BE2C (cell line): ENCODE measurements at regions not wholly inside any gene's neighbourhood (a gene's known extent, or its start where the extent isn't known, plus 50 kb on each side); places are given as distances from the start of the nearest gene placed in this dataset.

Source experiments
- DNase-seq: peaks from one replicate; pipeline ENCODE4 v3.0.0-alpha.2; 2020
- H3K27me3 ChIP-seq: fragments of 250-450 bp; sonication (Bioruptor Pico); 2 replicates; pipeline ENCODE4 v1.5.1; 2020; ENCODE audit warnings: mild to moderate bottlenecking
- H3K36me3 ChIP-seq: fragments of 250-450 bp; sonication (Bioruptor Pico); 2 replicates; pipeline ENCODE4 v1.5.1; 2020; ENCODE audit warnings: mild to moderate bottlenecking
- H3K4me1 ChIP-seq: fragments of 250-450 bp; sonication (Bioruptor Pico); 2 replicates; pipeline ENCODE4 v1.5.1; 2020
- H3K4me3 ChIP-seq: 2 replicates; pipeline ENCODE4 v1.5.1; 2011; ENCODE audit warnings: low read depth, low read length
- H3K9me3 ChIP-seq: fragments of 250-450 bp; sonication (Bioruptor Pico); 2 replicates; pipeline ENCODE4 v1.5.1; 2020
- CTCF ChIP-seq: IDR thresholded peaks from 2 replicates; pipeline ENCODE4 v1.5.1; 2012; ENCODE audit warnings: mild to moderate bottlenecking, low read depth, low read length

DNA sequence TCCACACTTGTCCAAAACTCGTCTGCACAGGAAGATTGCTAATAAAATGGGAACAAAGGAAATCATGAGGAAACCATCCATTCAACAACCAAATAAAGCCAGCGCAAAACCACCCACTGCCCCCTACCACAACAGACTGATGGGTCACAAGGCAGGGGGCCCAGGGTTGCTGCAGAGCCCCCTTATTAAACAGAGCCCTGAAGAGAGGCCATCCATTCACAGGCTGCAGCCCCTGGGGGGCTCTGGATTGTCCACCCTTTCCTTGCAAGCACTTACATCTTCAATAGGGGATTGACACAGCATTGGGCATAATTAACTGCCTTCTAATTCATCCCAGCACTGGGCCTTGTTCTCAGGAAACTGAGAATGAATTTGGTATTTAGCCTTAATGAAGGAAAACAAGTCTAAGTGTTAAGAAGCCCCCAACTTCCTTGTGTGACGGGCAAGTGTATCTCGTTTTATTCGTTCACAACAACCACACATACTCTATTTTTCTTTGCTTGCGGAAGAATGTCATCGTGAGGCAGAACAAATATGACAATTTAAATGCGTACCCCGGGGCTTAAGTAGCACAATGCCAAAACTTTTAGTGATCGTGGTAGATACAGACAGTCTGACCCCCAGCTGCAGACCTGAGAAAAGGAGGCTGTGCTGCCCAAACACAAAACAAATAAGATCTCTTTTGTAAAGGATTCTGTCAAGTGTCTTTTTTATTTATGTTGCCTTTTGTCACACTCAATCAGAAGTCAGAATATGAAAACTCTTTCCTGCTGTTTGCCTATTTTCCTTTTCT, 144.0 kb downstream of the SEMA6D start:
- no peaks in the 10 kb centered on the region for H3K4me1 ChIP-seq
- no peak overlapping the region for H3K4me3 ChIP-seq
- H3K9me3 ChIP-seq, result no peaks in the 10 kb centered on the region; the same call in 1 of the 2 replicates
- TF ChIP-seq CTCF, result no peak
- no peaks in the 10 kb centered on the region for H3K36me3 ChIP-seq
- no peak for DNase-seq
- H3K27me3 ChIP-seq, result no peaks in the 10 kb centered on the region

DNA sequence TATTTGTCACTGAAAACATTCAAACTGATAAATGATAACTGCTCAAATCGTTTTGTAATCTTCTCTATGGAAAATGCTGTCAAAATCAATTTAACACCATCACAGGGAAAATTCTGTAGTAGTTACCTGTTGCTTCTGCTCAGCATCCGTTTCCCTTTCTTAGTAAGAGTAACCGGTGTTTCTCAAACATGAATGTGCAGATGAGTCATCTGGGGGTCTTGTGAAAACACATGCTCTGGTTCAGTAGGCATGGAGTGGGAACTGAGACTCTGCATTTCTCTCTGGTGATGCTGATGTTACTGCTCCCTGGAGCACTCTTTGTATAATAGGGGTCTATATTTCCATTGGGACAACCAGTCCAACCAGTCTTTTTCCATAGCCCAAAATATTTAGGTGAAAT, 145.1 kb downstream of the SEMA6D start:
- Histone ChIP-seq H3K27me3 (no peaks in the 10 kb centered on the region), H3K9me3 (no peaks in the 10 kb centered on the region; the same call in 1 of the 2 replicates), H3K4me3 (no peak overlapping the region), H3K4me1 (no peaks in the 10 kb centered on the region), H3K36me3 (no peaks in the 10 kb centered on the region)
- no peak for DNase-seq
- no peak for TF ChIP-seq CTCF

GRCh38 chr15:47866446-47866845, 149.1 kb downstream of the SEMA6D start:
- H3K9me3 ChIP-seq, result no peaks in the 10 kb centered on the region; the same call in 1 of the 2 replicates

DNA sequence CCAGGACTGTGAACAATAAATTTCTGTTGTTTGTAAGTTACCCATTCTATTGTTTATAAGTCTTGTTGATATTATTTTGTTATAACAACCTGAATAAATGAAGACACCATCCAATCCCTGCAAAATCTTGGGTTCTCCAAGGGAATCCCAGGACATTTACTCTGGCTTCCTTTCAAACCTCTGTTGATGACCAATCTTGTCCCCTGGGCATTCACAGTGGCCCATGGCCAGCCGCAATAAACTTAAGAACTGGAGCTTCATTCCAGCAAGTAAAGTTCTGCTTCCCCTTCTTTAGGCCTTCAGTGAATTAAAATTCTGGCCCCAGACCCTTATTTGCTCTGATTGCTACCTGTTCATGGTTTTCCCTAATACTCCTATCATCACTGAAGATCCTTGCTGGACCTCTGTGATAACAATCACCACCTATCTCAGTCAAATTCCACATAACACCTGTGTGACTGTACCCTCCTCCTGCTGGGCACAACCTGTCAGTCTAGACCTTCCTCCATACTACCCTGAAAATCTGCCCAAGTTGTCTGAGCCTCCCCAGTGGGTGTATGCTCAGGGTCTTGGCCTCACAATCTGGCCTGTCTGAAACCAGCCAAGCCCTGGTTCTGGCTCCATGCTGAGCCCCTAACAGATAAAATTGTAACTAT, 153.1 kb downstream of the SEMA6D start:
- no peak for DNase-seq
- H3K4me3 ChIP-seq, result no peak overlapping the region
- no peaks in the 10 kb centered on the region for H3K27me3 ChIP-seq
- peaks cover 10% of the 10 kb centered on the region for H3K4me1 ChIP-seq
- H3K9me3 ChIP-seq, result no peaks in the 10 kb centered on the region; the same call in 1 of the 2 replicates
- TF ChIP-seq CTCF, result no peak
- H3K36me3 ChIP-seq, result no peaks in the 10 kb centered on the region

More at GRCh38 chr15:47866446-47866845, 149.1 kb downstream of the SEMA6D start:
- Histone ChIP-seq H3K27me3 (no peaks in the 10 kb centered on the region), H3K36me3 (no peaks in the 10 kb centered on the region), H3K4me1 (peaks cover 4% of the 10 kb centered on the region; the same call in 1 of the 2 replicates), H3K4me3 (no peak overlapping the region)
- TF ChIP-seq CTCF, result no peak
- no peak for DNase-seq

- no peaks in the 10 kb centered on the region for H3K36me3 ChIP-seq
- no peaks in the 10 kb centered on the region for H3K9me3 ChIP-seq
- no peak for DNase-seq
- H3K4me1 ChIP-seq, result peaks cover 10% of the 10 kb centered on the region
- H3K4me3 ChIP-seq, result no peak overlapping the region
- no peaks in the 10 kb centered on the region for H3K27me3 ChIP-seq
- no peak for TF ChIP-seq CTCF
Observed at GRCh38 chr15:47870956-47871625, 153.8 kb downstream of the SEMA6D start.
